NCI-H526 treated with DMSO at 0.1 percent for 48 hours (cell line): ENCODE measurements at regions not wholly inside any gene's neighbourhood (a gene's known extent, or its start where the extent isn't known, plus 50 kb on each side); places are given as distances from the start of the nearest gene placed in this dataset.

ENCODE experiments used
- DNase-seq: peaks from one replicate; lab custom pipeline; 2025; lab: John Stamatoyannopoulos, UW

- DNase-seq = no peak
Observed at GRCh38 chr9:80359941-80360881, 788.4 kb downstream of the TLE4 start.

- DNase-seq = no peak
Observed at GRCh38 chr9:80359291-80359690, 787.5 kb downstream of the TLE4 start.

- no peak for DNase-seq
Observed at GRCh38 chr9:80352967-80353366, 781.2 kb downstream of the TLE4 start.

- no peak for DNase-seq
Observed at GRCh38 chr9:80351612-80352011, 779.8 kb downstream of the TLE4 start.

GRCh38 chr9:80326105-80326504 lies 754.3 kb downstream of the TLE4 start:
- no peak for DNase-seq

- DNase-seq = no peak
Observed at GRCh38 chr9:80320916-80321315, 749.2 kb downstream of the TLE4 start.

GRCh38 chr9:80320480-80320879 lies 748.7 kb downstream of the TLE4 start:
- DNase-seq = no peak

GRCh38 chr9:80305136-80305535 lies 733.4 kb downstream of the TLE4 start:
- DNase-seq = no peak

- DNase-seq = no peak
Observed at GRCh38 chr9:80294955-80295354, 723.2 kb downstream of the TLE4 start.

GRCh38 chr9:80294318-80294717 lies 722.6 kb downstream of the TLE4 start:
- DNase-seq = no peak

- DNase-seq = no peak
Observed at GRCh38 chr9:80292231-80292630, 720.5 kb downstream of the TLE4 start.

GRCh38 chr9:80285326-80285725 lies 713.6 kb downstream of the TLE4 start:
- no peak for DNase-seq

- DNase-seq = no peak
Observed at GRCh38 chr9:80282766-80283165, 711.0 kb downstream of the TLE4 start.

- DNase-seq = no peak
Observed at GRCh38 chr9:80259079-80259478, 687.3 kb downstream of the TLE4 start.

- no peak for DNase-seq
Observed at GRCh38 chr9:80251778-80252177, 680.0 kb downstream of the TLE4 start.

- DNase-seq = no peak
Observed at GRCh38 chr9:80242022-80242421, 670.3 kb downstream of the TLE4 start.

- no peak for DNase-seq
Observed at GRCh38 chr9:80235752-80236151, 664.0 kb downstream of the TLE4 start.

- DNase-seq = no peak
Observed at GRCh38 chr9:80233906-80234305, 662.1 kb downstream of the TLE4 start.

GRCh38 chr9:80233102-80233843 lies 661.5 kb downstream of the TLE4 start:
- no peak for DNase-seq

- no peak for DNase-seq
Observed at GRCh38 chr9:80231318-80232236, 659.8 kb downstream of the TLE4 start.

- DNase-seq = no peak
Observed at GRCh38 chr9:80223897-80224296, 652.1 kb downstream of the TLE4 start.
